Hematopoietic multipotent progenitor cell (in vitro differentiated cells): ENCODE measurements at regions not wholly inside any gene's neighbourhood (a gene's known extent, or its start where the extent isn't known, plus 50 kb on each side); places are given as distances from the start of the nearest gene placed in this dataset.
"Not testable (repeated sequence)": the region's sequence is repeated elsewhere in the genome, so short reads cannot be mapped to it uniquely, and the experiment has no call there.

Experiments
- DNase-seq, 3 donors: peaks; one replicate each; pipeline ENCODE4 v3.0.0-alpha.2; 2011 to 2015; ENCODE audit warnings: low read depth in 2 of 3, low spot score in 2 of 3

- DNase-seq, result no peak
Observed at GRCh38 chr7:153070141-153070540, 310.6 kb downstream of the ACTR3B start.

DNA sequence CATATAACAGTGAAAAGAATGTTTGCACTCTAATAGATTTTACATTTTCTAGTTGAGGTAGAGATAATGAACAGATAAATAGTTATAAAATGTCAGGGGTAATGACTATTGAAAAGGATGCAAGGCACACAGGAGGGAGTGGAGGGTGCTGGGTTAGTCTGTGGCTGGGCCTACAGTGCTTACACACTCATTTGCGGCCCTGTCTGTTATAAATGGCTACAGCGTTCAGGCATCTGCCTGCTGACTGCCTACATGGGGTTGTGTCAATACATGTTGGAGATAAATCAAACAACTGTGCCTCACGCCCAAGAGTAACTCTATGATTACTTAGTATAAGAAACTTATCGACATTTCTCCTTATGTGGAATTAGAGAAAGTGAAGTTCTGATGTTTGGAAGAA, 313.3 kb downstream of the ACTR3B start:
- DNase-seq, result no peak

- not testable (repeated sequence) for DNase-seq
Observed at GRCh38 chr7:153076289-153076688, 316.7 kb downstream of the ACTR3B start.

GRCh38 chr7:153081496-153081895, 321.9 kb downstream of the ACTR3B start:
- DNase-seq, result no peak

GRCh38 chr7:153084278-153084677, 324.7 kb downstream of the ACTR3B start:
- no peak for DNase-seq

- DNase-seq, result no peak
Observed at GRCh38 chr7:153087498-153087897, 327.9 kb downstream of the ACTR3B start.

DNA sequence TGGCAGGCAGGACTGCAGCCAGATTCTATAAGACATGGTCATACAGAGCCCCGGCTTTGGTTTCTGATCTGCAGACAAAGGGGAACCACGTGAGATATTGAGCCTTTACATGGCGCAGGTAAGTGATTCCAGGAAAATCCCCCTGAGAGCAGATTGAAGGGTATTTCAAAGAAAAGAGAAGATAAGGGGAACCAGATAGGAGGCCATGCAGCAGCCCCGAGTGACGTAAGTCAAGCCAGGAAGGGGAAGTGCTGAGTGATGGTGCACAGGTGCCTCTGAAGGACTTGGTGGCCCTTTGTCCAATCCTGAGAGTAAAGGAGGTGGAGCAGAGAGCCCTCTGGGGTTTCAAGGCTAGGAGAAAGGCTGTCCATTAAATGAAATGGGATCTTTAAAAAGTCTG, 329.0 kb downstream of the ACTR3B start:
- DNase-seq, result no peak

DNA sequence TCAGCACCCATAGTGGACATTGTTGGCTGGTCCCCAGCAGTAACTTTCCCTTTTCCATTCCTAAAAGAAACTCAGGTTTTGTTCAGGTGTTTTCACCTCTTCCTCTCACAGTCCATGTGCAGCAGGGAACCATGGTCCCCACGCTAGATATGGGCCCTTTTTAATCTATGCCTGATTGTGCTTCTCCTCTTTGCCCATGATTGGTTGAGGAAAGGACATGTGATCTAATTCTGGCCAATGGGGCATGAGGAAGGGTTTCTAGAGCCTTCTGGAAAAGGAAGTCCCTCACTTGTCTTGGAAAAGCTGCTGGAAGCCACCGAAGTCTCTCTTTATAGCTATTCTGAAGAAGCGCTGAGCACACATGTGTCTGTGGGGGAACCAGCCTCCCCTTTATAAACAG, 330.7 kb downstream of the ACTR3B start:
- no peak for DNase-seq

GRCh38 chr7:153090764-153091163, 331.2 kb downstream of the ACTR3B start:
- DNase-seq, result no peak

DNA sequence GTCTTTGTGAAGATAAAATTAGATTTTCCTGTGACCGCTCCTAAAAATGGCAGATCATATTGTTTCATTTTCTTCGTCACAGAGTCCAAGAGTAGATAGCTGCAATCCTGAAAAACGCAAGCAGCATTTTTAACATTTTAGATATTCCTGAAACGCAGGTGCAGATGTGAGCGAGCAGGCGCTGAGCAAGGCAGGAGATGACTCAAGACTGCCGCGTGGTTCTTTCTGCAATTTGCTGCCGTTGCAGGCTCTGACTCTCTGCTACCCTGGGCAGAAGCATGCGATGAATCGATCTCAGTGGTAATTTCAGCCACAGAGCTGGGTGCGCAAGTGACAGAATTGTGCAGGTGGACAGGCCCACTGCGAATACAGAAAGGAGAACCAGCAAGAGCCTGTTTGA, 331.9 kb downstream of the ACTR3B start:
- DNase-seq, result no peak

DNA sequence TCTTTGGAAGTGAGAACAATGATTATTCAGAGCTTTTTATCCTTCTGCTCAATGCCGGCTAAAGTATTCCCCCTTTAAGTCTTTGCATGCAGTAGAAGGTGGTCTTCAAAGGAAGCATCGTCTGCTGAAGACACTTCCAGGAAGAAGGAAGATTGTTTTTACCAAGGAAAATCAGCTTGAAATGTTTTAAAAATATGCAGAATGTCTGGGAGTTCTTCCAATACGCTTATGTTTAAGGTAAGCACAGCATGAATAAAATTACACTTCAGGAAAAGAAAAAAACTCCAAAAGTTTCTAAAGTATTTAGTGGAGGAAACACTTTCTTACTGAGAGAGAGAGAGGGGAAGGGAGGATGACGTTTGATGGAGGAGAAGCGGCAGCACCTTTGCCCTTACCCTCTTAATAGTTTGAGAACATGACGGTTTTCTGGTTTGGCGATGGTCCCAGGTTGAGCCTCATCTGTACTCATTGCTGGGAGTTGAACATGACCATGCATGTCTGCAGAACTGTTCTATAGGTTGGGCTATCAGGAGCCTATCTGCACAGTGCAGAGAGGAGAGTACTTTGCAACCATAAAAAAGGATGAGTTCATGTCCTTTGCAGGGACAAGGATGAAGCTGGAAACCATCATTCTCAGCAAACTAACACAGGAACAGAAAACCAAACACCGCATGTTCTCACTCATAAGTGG, 338.1 kb downstream of the ACTR3B start:
- no peak for DNase-seq

DNA sequence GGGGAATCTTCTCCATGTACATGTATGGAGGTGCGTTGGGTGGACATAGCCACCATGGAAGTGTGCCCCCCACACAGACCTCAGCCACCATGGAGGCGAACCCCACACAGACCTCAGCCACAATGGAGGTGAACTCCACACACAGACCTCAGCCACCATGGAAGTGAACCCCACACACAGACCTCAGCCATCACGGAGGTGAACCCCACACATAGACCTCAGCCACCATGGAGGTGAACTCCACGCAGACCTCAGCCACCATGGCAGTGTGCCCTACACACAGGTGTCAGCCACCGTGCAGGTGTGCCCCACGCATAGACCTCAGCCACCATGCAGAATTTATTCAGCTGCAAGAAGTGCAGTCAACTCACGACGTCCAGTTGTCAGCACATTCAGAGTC, 339.7 kb downstream of the ACTR3B start:
- no peak for DNase-seq

DNA sequence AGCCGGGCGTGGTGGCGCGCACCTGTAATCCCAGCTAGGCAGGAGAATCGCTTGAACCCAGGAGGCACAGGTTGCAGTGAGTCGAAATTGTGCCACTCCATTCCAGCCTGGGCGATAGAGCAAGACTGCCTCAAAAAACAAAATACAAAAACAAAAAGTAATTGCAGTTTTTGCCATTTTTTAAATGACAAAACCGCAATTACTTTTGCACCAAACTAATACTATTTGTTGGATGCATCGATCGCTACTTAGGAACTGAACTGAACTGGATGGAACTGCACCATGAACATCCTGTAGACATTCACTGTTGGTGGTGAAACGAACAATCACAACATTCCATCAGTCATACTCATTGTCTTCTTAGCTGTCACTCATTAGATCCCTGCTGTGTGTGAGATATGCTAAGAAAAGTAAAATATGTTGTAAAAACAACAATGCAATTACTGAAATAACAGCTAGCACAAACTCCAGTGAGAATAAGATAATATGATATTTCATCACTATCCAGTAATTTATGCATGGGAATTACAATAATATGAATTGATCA, 341.2 kb downstream of the ACTR3B start:
- DNase-seq, result no peak

DNA sequence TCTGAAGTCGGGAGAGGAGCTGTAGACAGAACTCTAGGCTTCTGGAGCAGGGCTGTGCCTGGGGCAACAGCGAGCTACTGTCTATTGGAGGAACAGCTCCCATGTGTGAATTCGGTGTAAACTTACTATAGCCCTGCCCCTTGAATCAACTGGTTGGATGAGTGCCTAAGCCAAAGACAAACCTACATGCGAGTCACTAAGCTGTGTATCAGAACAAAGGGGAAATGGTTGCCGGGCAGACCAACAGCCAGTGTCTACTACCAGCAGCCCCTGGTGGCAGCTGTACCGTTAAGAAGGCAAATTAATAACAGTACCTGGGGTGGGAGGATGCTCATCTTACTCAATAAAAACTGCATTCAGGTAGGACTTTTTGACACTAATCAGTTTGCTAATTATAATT, 343.6 kb downstream of the ACTR3B start:
- DNase-seq, result no peak

- DNase-seq, result no peak
Observed at GRCh38 chr7:153107826-153108225, 348.3 kb downstream of the ACTR3B start.

DNA sequence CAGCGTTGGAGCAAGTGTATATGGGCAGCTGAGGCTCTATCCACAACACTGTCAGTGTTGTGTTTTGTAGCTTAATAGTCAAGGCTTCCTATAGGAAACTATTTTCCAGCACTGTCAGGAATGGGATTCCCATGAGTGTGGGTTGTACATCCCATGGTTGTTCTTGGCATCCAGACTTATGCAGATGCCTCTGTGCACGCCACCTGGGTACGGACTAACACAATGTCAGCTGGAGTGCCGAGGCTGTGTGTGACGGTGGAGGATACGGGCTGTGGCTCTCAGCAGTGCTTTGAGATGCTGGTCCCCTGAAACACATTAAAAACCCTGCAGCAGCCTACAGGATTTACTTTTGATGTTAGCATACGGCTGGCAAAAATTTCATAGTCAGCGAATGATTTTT, 350.0 kb downstream of the ACTR3B start:
- DNase-seq, result no peak

- no peak for DNase-seq
Observed at GRCh38 chr7:153110606-153111005, 351.1 kb downstream of the ACTR3B start.

DNA sequence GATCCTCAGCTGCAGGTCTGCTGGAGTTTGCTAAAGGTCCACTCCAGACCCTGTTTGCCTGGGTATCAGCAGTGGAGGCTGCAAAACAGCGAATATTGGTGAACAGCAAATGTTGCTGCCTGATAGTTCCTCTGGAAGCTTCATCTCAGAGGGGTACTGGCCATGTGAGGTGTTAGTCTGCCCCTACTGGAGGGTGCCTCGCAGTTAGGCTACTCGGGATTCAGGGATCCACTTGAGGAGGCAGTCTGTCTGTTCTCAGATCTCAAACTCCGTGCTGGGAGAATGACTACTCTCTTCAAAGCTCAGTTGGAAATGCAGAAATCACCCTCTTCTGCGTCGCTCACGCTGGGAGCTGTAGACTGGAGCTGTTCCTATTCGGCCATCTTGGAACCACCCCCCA, 362.7 kb downstream of the ACTR3B start:
- not testable (repeated sequence) for DNase-seq

DNA sequence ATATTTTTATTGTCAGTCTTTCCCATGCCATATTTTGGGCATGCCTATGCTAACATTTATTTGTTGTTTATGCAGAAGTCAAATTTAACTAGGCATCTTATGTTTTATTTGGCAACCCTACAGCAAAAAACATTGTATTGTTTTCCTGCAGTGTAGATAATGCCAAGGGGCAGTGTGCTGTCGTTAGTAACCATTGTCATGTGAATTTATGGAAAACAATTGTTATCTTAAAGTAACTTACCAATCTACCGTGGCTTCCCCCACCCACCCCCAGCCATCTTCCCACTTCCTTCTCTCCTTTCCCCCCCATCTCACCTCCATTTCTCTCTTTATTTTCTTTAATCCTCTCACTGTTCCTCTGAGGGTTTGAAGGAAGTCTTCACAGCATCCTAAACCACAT, 370.5 kb downstream of the ACTR3B start:
- no peak for DNase-seq

DNA sequence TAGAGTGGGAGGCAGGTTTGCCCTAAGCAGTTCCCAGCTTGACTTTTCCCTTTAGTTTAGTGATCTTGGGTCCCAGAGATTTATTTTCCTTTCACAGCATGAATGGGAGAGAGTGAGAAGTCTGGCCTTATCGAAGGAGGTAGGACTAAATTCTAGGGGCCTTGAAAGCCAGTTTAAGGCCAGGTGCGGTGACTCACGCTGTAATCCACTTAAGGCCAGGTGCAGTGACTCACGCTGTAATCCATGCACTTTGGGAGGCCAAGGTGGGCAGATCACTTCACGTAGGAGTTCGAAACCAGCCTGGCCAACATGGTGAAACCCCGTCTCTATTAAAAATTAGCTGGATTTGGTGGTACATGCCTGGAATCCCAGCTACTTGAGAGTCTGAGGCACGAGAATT, 392.2 kb downstream of the ACTR3B start:
- DNase-seq, result no peak

- no peak for DNase-seq
Observed at GRCh38 chr7:153152801-153153422, 393.4 kb downstream of the ACTR3B start.

GRCh38 chr7:153158149-153158548, 398.6 kb downstream of the ACTR3B start:
- no peak for DNase-seq
